Epithelial cell of esophagus (primary cell): ENCODE measurements at regions not wholly inside any gene's neighbourhood (a gene's known extent, or its start where the extent isn't known, plus 50 kb on each side); places are given as distances from the start of the nearest gene placed in this dataset.

Source experiments
- DNase-seq: peaks from one replicate; pipeline ENCODE4 v3.0.0; 2010; ENCODE audit warnings: low read depth
- H3K4me3 ChIP-seq: 2 replicates; pipeline ENCODE4 v1.5.1; 2011; ENCODE audit warnings: mild to moderate bottlenecking, low read length, control low read depth
- TF ChIP-seq, protein P1 (sequence below): IDR thresholded peaks from 2 replicates; pipeline ENCODE4 v1.5.1; 2011; ENCODE audit warnings: low read depth, mild to moderate bottlenecking, low read length, control low read depth, inconsistent platforms; ENCODE audit not compliant: insufficient read depth; ENCODE audit errors: missing control alignments

GRCh38 chr3:43913036-43913948, 222.6 kb downstream of the ABHD5 start:
- no peak for DNase-seq
- no peak overlapping the region for H3K4me3 ChIP-seq
- TF ChIP-seq, protein P1, sequence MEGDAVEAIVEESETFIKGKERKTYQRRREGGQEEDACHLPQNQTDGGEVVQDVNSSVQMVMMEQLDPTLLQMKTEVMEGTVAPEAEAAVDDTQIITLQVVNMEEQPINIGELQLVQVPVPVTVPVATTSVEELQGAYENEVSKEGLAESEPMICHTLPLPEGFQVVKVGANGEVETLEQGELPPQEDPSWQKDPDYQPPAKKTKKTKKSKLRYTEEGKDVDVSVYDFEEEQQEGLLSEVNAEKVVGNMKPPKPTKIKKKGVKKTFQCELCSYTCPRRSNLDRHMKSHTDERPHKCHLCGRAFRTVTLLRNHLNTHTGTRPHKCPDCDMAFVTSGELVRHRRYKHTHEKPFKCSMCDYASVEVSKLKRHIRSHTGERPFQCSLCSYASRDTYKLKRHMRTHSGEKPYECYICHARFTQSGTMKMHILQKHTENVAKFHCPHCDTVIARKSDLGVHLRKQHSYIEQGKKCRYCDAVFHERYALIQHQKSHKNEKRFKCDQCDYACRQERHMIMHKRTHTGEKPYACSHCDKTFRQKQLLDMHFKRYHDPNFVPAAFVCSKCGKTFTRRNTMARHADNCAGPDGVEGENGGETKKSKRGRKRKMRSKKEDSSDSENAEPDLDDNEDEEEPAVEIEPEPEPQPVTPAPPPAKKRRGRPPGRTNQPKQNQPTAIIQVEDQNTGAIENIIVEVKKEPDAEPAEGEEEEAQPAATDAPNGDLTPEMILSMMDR: no peak

DNA sequence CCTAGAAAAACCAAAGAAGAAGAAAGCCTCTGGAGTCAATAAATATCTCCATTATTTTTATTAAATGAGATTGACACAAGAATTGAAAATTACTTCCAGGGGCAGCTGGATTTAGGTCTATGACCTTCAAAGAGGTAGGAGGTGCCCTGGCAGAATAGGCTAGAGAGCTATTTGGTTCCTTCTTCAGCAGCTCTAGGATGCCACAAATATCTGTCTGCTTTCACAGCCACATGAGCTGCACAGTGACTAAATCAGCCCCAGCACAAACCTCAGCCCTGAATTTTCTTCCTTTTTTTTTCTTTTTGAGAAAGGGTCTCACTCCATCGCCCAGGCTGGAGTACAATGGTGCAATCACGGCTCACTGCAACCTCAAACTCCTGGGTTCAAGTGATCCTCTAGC, 223.5 kb downstream of the ABHD5 start:
- no peak for DNase-seq
- H3K4me3 ChIP-seq: no peak overlapping the region

DNA sequence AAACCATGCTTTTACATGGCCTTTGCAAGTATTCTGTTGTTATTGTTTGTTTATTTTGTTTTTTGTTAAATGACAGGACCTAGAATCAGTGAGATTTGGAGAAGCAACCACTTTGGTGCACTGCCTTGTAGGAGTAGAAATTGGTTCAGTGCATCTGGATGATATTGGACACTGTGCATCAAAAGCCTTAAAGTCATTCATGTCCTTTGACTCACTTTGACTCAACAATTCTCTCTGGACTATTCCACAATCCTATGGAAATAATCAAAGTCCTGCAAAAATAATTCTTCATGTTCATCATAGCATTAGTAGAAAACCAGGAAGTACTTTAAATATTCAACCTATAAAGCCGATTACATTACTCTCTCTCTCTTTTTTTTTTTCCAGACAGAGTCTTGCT, 224.8 kb downstream of the ABHD5 start:
- no peak overlapping the region for H3K4me3 ChIP-seq
- TF ChIP-seq, protein P1: no peak
- no peak for DNase-seq

More for the DNA sequence above, 223.5 kb downstream of the ABHD5 start:
- TF ChIP-seq, protein P1: no peak

DNA sequence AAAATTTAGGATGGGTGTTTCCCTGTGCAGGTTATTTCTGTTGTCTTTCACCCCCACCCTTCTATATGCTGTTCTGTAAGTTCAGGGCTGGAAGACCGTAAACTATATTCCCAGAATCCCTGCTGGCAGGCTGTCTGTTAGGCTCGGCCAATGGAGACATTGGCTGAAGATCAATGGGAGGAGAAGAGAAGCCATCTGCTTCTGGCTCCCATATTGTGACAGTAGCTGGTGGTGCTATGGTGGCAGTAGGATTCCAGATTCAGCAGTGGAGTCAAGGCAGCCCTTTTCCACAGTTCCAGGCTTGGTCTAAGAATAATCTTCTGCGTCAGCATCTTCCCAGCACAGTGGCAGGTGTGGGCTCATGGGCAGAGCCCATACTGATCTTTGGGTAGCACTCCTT, 226.6 kb downstream of the ABHD5 start:
- TF ChIP-seq, protein P1: no peak
- H3K4me3 ChIP-seq: no peak overlapping the region
- no peak for DNase-seq

- TF ChIP-seq, protein P1: no peak
- no peak overlapping the region for H3K4me3 ChIP-seq
- peak; percentile 39 for DNase-seq
Measured at GRCh38 chr3:43919029-43919428, 228.3 kb downstream of the ABHD5 start.

DNA sequence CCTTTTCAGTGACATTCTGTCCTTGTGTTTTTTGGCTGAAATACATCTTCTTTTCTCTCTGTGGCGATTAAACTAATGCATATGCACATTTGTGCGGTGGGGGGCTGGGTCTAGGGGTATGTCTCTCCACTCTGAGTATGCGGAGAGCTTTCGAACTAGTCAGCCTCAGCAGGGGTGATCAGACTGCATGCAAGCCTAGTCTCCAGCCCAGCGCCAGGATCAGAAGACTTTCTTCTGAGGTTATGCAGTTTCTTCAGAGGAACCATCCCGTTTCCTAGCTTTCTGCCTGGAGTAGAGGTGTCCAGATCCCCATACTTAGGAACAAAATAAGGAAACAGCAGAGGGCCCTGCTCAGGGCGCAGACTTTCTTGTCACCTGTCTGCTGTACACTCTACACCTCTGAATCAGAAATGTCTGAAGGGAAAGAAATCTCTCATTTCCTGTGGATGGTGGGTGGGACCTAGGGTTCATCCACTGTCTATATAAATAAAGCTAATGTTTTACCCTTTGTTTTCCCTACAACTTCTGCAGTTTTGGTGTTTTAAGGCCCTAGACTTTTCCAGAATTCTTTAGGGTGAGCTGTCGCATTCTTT, 230.4 kb downstream of the ABHD5 start:
- DNase-seq: no peak
- TF ChIP-seq, protein P1: no peak
- H3K4me3 ChIP-seq: no peak overlapping the region
